SK-N-SH treated with all-trans-retinoic acid at 6 μM for 48 hours (cell line): ENCODE measurements at regions not wholly inside any gene's neighbourhood (a gene's known extent, or its start where the extent isn't known, plus 50 kb on each side); places are given as distances from the start of the nearest gene placed in this dataset.

Experiments
- ATAC-seq: fragments of 200-7000 bp; cut with Tn5 transposase; 3 replicates; pipeline ENCODE4 v1.9.1; 2020; ENCODE audit warnings: mild to moderate bottlenecking, moderate library complexity
- ARNTL ChIP-seq: fragments of 450-650 bp; formaldehyde crosslinking; IDR thresholded peaks from 2 replicates; pipeline ENCODE4 v1.5.0; 2020; ENCODE audit warnings: low read depth, mild to moderate bottlenecking, moderate library complexity, borderline replicate concordance
- BACH2 ChIP-seq: fragments of 250-450 bp; sonication (Bioruptor Pico); IDR thresholded peaks from 2 replicates; pipeline ENCODE4 v1.9.0; 2021; ENCODE audit warnings: mild to moderate bottlenecking, borderline replicate concordance
- CSDC2 ChIP-seq: fragments of 250-450 bp; sonication (Bioruptor Pico); IDR thresholded peaks from 2 replicates; pipeline ENCODE4 v1.5.0; 2020; ENCODE audit warnings: mild to moderate bottlenecking, moderate library complexity
- GLIS3 ChIP-seq: fragments of 250-450 bp; sonication (Bioruptor Pico); IDR thresholded peaks from 2 replicates; pipeline ENCODE4 v1.5.0; 2020; ENCODE audit warnings: mild to moderate bottlenecking, moderate library complexity
- ISL1 ChIP-seq: fragments of 250-450 bp; sonication (Bioruptor Pico); IDR thresholded peaks from 2 replicates; pipeline ENCODE4 v2.1.2; 2022; ENCODE audit warnings: mild to moderate bottlenecking, moderate library complexity
- OSR1 ChIP-seq: fragments of 250-450 bp; sonication (Bioruptor Pico); IDR thresholded peaks from 2 replicates; pipeline ENCODE4 v1.8.0; 2022; ENCODE audit warnings: moderate library complexity, mild to moderate bottlenecking, inconsistent platforms
- PPARA ChIP-seq: fragments of 250-450 bp; sonication (Bioruptor Pico); IDR thresholded peaks from 2 replicates; pipeline ENCODE4 v1.5.0; 2020; ENCODE audit warnings: mild to moderate bottlenecking, borderline replicate concordance
- RARB ChIP-seq: fragments of 250-450 bp; sonication (Bioruptor Pico); IDR thresholded peaks from 2 replicates; pipeline ENCODE4 v1.8.0; 2021; ENCODE audit warnings: mild to moderate bottlenecking, moderate library complexity
- SNAI2 ChIP-seq: fragments of 250-450 bp; sonication (Bioruptor Pico); IDR thresholded peaks from 2 replicates; pipeline ENCODE4 v1.5.0; 2020; ENCODE audit warnings: mild to moderate bottlenecking, moderate library complexity
- TCF4 ChIP-seq: fragments of 250-450 bp; sonication (Bioruptor Pico); IDR thresholded peaks from 2 replicates; pipeline ENCODE4 v1.8.0; 2021; ENCODE audit warnings: mild to moderate bottlenecking, moderate library complexity, borderline replicate concordance
- TOX ChIP-seq: fragments of 250-450 bp; sonication (Bioruptor Pico); IDR thresholded peaks from 2 replicates; pipeline ENCODE4 v1.8.0; 2021; ENCODE audit warnings: mild to moderate bottlenecking, moderate library complexity, borderline replicate concordance
- ZFP30 ChIP-seq: fragments of 450-650 bp; formaldehyde crosslinking; IDR thresholded peaks from 2 replicates; pipeline ENCODE4 v1.5.0; 2022; ENCODE audit warnings: mild to moderate bottlenecking, moderate library complexity
- ZNF565 ChIP-seq: fragments of 450-650 bp; formaldehyde crosslinking; conservative IDR thresholded peaks from 2 replicates; pipeline ENCODE4 v1.5.0; 2020; ENCODE audit warnings: low read depth, mild to moderate bottlenecking, moderate library complexity
- ZNF70 ChIP-seq: fragments of 450-650 bp; formaldehyde crosslinking; IDR thresholded peaks from 2 replicates; pipeline ENCODE4 v1.5.0; 2020; ENCODE audit warnings: mild to moderate bottlenecking, moderate library complexity
- ZNF8 ChIP-seq: fragments of 450-650 bp; formaldehyde crosslinking; IDR thresholded peaks from 2 replicates; pipeline ENCODE4 v1.5.0; 2020; ENCODE audit warnings: mild to moderate bottlenecking, moderate library complexity
- TF ChIP-seq, protein P1 (sequence below): fragments of 250-450 bp; sonication (Bioruptor Pico); IDR thresholded peaks from 2 replicates; pipeline ENCODE4 v1.5.1; 2021; ENCODE audit warnings: mild to moderate bottlenecking, moderate library complexity
- TF ChIP-seq, protein P2 (sequence below): fragments of 250-450 bp; sonication (Bioruptor Pico); IDR thresholded peaks from 2 replicates; pipeline ENCODE4 v1.8.0; 2021; ENCODE audit warnings: low read depth, mild to moderate bottlenecking, moderate library complexity, borderline replicate concordance
- TF ChIP-seq, protein P3 (sequence below): fragments of 250-450 bp; sonication (Bioruptor Pico); IDR thresholded peaks from 2 replicates; pipeline ENCODE4 v1.5.1; 2020; ENCODE audit warnings: low read depth, mild to moderate bottlenecking, moderate library complexity
- TF ChIP-seq, protein P4 (sequence below): fragments of 250-450 bp; sonication (Bioruptor Pico); IDR thresholded peaks from 2 replicates; pipeline ENCODE4 v1.8.0; 2020; ENCODE audit warnings: mild to moderate bottlenecking, moderate library complexity, borderline replicate concordance
- TF ChIP-seq, protein P5 (sequence below): fragments of 250-450 bp; sonication (Bioruptor Pico); IDR thresholded peaks from 2 replicates; pipeline ENCODE4 v1.5.0; 2020; ENCODE audit warnings: mild to moderate bottlenecking, moderate library complexity

DNA sequence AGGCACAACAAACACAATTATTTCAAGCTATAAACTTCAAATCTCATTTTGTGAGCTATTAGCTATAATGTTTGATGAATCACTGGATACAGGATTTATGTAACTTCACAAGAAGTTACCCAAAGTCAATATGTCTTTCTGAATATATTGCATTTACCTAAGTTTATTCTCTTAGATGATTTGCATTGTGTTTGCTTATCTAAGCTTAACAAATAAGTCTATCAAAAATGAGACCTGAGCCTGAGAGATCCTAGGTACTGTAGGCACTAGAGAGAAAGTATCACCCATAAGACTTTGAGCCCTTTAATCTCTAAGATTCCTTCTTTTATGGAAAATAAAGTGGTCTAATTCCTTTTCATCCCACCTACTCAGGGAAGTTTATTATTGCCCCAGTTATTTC lies 178.2 kb downstream of the NAF1 start:
- ATAC-seq: no peak
- no peak for TF ChIP-seq GLIS3 (CRISPR knock-in tag)
- TF ChIP-seq ISL1 (CRISPR knock-in tag): no peak
- TF ChIP-seq, protein P1, sequence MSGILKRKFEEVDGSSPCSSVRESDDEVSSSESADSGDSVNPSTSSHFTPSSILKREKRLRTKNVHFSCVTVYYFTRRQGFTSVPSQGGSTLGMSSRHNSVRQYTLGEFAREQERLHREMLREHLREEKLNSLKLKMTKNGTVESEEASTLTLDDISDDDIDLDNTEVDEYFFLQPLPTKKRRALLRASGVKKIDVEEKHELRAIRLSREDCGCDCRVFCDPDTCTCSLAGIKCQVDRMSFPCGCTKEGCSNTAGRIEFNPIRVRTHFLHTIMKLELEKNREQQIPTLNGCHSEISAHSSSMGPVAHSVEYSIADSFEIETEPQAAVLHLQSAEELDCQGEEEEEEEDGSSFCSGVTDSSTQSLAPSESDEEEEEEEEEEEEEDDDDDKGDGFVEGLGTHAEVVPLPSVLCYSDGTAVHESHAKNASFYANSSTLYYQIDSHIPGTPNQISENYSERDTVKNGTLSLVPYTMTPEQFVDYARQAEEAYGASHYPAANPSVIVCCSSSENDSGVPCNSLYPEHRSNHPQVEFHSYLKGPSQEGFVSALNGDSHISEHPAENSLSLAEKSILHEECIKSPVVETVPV (CRISPR knock-in tag): no peak
- TF ChIP-seq TOX (CRISPR knock-in tag): no peak
- TF ChIP-seq BACH2 (CRISPR knock-in tag): no peak
- no peak for TF ChIP-seq OSR1 (CRISPR knock-in tag)
- TF ChIP-seq, protein P2, sequence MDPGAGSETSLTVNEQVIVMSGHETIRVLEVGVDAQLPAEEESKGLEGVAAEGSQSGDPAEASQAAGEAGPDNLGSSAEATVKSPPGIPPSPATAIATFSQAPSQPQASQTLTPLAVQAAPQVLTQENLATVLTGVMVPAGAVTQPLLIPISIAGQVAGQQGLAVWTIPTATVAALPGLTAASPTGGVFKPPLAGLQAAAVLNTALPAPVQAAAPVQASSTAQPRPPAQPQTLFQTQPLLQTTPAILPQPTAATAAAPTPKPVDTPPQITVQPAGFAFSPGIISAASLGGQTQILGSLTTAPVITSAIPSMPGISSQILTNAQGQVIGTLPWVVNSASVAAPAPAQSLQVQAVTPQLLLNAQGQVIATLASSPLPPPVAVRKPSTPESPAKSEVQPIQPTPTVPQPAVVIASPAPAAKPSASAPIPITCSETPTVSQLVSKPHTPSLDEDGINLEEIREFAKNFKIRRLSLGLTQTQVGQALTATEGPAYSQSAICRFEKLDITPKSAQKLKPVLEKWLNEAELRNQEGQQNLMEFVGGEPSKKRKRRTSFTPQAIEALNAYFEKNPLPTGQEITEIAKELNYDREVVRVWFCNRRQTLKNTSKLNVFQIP: no peak
- TF ChIP-seq ZNF70 (CRISPR knock-in tag): no peak
- TF ChIP-seq, protein P3, sequence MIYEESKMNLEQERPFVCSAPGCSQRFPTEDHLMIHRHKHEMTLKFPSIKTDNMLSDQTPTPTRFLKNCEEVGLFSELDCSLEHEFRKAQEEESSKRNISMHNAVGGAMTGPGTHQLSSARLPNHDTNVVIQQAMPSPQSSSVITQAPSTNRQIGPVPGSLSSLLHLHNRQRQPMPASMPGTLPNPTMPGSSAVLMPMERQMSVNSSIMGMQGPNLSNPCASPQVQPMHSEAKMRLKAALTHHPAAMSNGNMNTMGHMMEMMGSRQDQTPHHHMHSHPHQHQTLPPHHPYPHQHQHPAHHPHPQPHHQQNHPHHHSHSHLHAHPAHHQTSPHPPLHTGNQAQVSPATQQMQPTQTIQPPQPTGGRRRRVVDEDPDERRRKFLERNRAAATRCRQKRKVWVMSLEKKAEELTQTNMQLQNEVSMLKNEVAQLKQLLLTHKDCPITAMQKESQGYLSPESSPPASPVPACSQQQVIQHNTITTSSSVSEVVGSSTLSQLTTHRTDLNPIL (CRISPR knock-in tag): no peak
- no peak for TF ChIP-seq ZFP30 (CRISPR knock-in tag)

DNA sequence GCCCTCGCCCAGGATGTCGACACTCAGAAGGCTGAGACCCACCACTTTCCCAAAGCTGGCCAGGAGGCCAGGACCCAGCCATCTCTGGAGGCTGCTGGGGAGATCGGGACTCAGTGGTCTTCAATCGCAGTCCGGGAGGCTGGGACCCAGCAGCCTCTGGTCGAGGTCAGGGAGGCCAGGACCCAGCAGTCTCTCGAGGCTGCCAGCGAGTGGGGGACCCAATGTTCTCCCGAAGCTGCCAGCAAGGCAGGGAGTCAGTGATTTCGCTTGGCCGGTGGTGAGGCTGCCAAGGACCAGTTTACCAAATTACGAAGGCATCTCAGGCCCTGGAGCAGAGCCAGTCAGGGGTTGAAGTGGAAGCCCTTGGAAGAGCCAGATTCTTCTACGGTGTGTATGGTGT lies 181.6 kb downstream of the NAF1 start:
- TF ChIP-seq RARB (CRISPR knock-in tag): no peak
- no peak for TF ChIP-seq ARNTL (CRISPR knock-in tag)
- no peak for TF ChIP-seq SNAI2 (CRISPR knock-in tag)
- TF ChIP-seq ZNF565 (CRISPR knock-in tag): no peak
- no peak for TF ChIP-seq ZFP30 (CRISPR knock-in tag)
- TF ChIP-seq BACH2 (CRISPR knock-in tag): no peak
- TF ChIP-seq, protein P1 (CRISPR knock-in tag): no peak
- TF ChIP-seq, protein P4, sequence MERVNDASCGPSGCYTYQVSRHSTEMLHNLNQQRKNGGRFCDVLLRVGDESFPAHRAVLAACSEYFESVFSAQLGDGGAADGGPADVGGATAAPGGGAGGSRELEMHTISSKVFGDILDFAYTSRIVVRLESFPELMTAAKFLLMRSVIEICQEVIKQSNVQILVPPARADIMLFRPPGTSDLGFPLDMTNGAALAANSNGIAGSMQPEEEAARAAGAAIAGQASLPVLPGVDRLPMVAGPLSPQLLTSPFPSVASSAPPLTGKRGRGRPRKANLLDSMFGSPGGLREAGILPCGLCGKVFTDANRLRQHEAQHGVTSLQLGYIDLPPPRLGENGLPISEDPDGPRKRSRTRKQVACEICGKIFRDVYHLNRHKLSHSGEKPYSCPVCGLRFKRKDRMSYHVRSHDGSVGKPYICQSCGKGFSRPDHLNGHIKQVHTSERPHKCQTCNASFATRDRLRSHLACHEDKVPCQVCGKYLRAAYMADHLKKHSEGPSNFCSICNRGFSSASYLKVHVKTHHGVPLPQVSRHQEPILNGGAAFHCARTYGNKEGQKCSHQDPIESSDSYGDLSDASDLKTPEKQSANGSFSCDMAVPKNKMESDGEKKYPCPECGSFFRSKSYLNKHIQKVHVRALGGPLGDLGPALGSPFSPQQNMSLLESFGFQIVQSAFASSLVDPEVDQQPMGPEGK (CRISPR knock-in tag): no peak
- no peak for TF ChIP-seq TCF4
- no peak for TF ChIP-seq PPARA (CRISPR knock-in tag)
- no peak for TF ChIP-seq ISL1 (CRISPR knock-in tag)
- no peak for TF ChIP-seq OSR1 (CRISPR knock-in tag)
- no peak for TF ChIP-seq CSDC2 (CRISPR knock-in tag)
- TF ChIP-seq ZNF8: no peak
- ATAC-seq: no peak

DNA sequence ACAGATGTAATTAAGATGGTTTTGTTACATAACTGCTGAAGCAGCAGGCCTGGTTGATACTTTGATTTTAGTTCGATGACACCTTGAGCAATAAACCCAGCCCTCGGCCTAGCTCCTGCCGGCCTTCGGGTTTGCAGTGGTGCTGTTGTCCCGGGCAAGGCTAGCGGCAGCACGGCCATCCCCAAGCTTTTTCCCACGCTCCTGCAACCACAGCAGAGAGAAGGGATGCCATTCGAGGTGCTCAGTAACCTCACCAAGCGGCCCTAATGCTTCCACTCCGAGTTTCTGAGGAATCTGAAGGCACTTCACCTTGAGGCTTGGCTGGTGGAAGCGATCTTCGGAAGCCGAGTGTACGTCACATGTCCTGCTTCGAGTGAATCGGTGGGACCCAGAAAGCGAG lies 182.1 kb downstream of the NAF1 start:
- ATAC-seq: no peak
- no peak for TF ChIP-seq ISL1 (CRISPR knock-in tag)

DNA sequence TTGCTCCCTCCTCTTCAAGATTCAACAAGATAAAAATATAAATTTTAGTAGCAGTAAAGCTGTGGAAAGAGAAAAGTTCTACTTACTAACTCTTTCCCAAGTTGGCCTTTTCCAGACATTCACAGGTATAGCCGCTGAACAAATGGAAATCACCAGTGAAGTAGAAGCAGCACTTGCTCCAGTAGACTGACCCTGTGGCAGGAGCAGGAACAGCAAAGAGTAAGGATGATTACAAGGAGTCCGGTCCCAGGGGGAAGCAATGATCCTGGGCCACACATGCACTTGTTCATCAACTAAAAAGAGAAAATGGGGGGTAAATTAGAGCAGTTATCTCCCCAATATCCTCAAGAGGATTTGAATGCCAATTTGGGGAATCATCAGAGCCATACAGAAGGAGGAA lies 184.9 kb downstream of the NAF1 start:
- TF ChIP-seq ISL1 (CRISPR knock-in tag): no peak
- TF ChIP-seq ZNF70 (CRISPR knock-in tag): no peak
- TF ChIP-seq, protein P4 (CRISPR knock-in tag): no peak
- TF ChIP-seq ZFP30 (CRISPR knock-in tag): no peak
- no peak for TF ChIP-seq ARNTL (CRISPR knock-in tag)
- TF ChIP-seq ZNF8: no peak
- TF ChIP-seq, protein P5, sequence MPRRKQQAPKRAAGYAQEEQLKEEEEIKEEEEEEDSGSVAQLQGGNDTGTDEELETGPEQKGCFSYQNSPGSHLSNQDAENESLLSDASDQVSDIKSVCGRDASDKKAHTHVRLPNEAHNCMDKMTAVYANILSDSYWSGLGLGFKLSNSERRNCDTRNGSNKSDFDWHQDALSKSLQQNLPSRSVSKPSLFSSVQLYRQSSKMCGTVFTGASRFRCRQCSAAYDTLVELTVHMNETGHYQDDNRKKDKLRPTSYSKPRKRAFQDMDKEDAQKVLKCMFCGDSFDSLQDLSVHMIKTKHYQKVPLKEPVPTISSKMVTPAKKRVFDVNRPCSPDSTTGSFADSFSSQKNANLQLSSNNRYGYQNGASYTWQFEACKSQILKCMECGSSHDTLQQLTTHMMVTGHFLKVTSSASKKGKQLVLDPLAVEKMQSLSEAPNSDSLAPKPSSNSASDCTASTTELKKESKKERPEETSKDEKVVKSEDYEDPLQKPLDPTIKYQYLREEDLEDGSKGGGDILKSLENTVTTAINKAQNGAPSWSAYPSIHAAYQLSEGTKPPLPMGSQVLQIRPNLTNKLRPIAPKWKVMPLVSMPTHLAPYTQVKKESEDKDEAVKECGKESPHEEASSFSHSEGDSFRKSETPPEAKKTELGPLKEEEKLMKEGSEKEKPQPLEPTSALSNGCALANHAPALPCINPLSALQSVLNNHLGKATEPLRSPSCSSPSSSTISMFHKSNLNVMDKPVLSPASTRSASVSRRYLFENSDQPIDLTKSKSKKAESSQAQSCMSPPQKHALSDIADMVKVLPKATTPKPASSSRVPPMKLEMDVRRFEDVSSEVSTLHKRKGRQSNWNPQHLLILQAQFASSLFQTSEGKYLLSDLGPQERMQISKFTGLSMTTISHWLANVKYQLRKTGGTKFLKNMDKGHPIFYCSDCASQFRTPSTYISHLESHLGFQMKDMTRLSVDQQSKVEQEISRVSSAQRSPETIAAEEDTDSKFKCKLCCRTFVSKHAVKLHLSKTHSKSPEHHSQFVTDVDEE (CRISPR knock-in tag): no peak
- TF ChIP-seq ZNF565 (CRISPR knock-in tag): no peak
- no peak for TF ChIP-seq TCF4
- no peak for TF ChIP-seq SNAI2 (CRISPR knock-in tag)
- ATAC-seq: no peak
